ENCODE measurements at regions not wholly inside any gene's neighbourhood (a gene's known extent, or its start where the extent isn't known, plus 50 kb on each side); places are given as distances from the start of the nearest gene placed in this dataset.

DNA sequence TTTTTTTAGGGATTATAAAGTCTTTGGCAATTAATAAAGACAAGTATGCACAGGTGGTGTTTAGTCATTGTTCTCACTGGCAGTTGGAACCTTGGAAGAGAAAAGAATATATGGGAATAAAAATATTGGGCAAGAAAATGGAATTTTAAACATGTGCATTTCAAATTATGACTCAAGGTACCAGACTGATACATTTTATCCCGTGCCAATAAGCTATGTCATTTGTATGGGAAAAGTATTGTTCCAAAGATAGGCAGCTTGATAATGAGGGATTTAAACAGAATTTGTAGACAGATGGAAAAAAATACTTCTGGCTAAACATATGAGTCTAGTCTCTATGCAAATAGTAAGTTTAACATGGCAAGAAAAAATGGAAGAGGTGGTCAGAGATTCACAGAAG is 169.5 kb upstream of the UFM1 start:
- TF ChIP-seq, protein P1, sequence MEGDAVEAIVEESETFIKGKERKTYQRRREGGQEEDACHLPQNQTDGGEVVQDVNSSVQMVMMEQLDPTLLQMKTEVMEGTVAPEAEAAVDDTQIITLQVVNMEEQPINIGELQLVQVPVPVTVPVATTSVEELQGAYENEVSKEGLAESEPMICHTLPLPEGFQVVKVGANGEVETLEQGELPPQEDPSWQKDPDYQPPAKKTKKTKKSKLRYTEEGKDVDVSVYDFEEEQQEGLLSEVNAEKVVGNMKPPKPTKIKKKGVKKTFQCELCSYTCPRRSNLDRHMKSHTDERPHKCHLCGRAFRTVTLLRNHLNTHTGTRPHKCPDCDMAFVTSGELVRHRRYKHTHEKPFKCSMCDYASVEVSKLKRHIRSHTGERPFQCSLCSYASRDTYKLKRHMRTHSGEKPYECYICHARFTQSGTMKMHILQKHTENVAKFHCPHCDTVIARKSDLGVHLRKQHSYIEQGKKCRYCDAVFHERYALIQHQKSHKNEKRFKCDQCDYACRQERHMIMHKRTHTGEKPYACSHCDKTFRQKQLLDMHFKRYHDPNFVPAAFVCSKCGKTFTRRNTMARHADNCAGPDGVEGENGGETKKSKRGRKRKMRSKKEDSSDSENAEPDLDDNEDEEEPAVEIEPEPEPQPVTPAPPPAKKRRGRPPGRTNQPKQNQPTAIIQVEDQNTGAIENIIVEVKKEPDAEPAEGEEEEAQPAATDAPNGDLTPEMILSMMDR (conservative IDR thresholded peaks at IDR 0.05; ENCODE audit: low read length), result no peak
- TF ChIP-seq EZH2phosphoT487 (IDR thresholded peaks at IDR 0.05; ENCODE audit: borderline replicate concordance, low read depth, low read length), result no peak

Data from OCI-LY7 (cell line).